Natural killer cell (primary cell): ENCODE measurements at regions not wholly inside any gene's neighbourhood (a gene's known extent, or its start where the extent isn't known, plus 50 kb on each side); places are given as distances from the start of the nearest gene placed in this dataset.

Experiments used
- ATAC-seq, 3 donors: fragments of 150-1000 bp in 2 of 3; fragments of 200-7000 bp in 1 of 3; cut with Tn5 transposase; 1 replicate in 1 of 3; 2 replicates in 2 of 3; pipeline ENCODE4 v1.10.0; 2021; ENCODE audit warnings: mild to moderate bottlenecking in 2 of 3, moderate library complexity in 2 of 3
- DNase-seq, 2 donors: peaks; one replicate each; pipeline versions ENCODE4 v3.0.0 to v3.0.0-alpha.2; 2013 to 2021; ENCODE audit warnings: mixed read lengths in 1 of 2
- H3K27ac ChIP-seq: one replicate; pipeline ENCODE4 v1.5.1; 2013; ENCODE audit warnings: mild to moderate bottlenecking, low read length
- H3K27me3 ChIP-seq: one replicate; pipeline ENCODE4 v1.6.1; 2013; ENCODE audit warnings: low read length; ENCODE audit not compliant: control insufficient read depth, insufficient read depth
- H3K36me3 ChIP-seq: one replicate; pipeline ENCODE4 v1.6.1; 2013; ENCODE audit warnings: low read length; ENCODE audit not compliant: control insufficient read depth, insufficient read depth
- H3K4me1 ChIP-seq: one replicate; pipeline ENCODE4 v1.6.1; 2013; ENCODE audit warnings: low read length; ENCODE audit not compliant: control insufficient read depth, insufficient read depth
- H3K4me3 ChIP-seq: one replicate; pipeline ENCODE4 v1.5.1; 2013; ENCODE audit warnings: low read length
- H3K9me3 ChIP-seq: one replicate; pipeline ENCODE4 v1.6.1; 2013; ENCODE audit warnings: low read length; ENCODE audit not compliant: control insufficient read depth, insufficient read depth
- H3K27ac Mint-ChIP-seq, 2 donors: one replicate each; pipeline ENCODE4 v1.8.0; 2022; ENCODE audit warnings: mild to moderate bottlenecking in 2 of 2, mixed read lengths in 2 of 2, moderate library complexity in 1 of 2
- H3K27me3 Mint-ChIP-seq, 2 donors: one replicate each; pipeline ENCODE4 v1.8.0; 2022; ENCODE audit warnings: low read depth in 2 of 2, mixed read lengths in 2 of 2
- H3K36me3 Mint-ChIP-seq: one replicate; pipeline ENCODE4 v1.8.0; 2022; ENCODE audit warnings: mixed read lengths
- H3K4me1 Mint-ChIP-seq, 2 donors: one replicate each; pipeline ENCODE4 v1.8.0; 2022; ENCODE audit warnings: mixed read lengths in 2 of 2
- H3K4me3 Mint-ChIP-seq: one replicate; pipeline ENCODE4 v1.8.0; 2022; ENCODE audit warnings: mild to moderate bottlenecking, moderate library complexity, mixed read lengths
- H3K9me3 Mint-ChIP-seq, 2 donors: one replicate each; pipeline ENCODE4 v1.8.0; 2022; ENCODE audit warnings: mixed read lengths in 2 of 2
- CTCF ChIP-seq: fragments of 200-600 bp; IDR thresholded peaks from one replicate; pipeline ENCODE4 v1.8.0; 2022; ENCODE audit warnings: antibody characterized with exemption
- WGBS: methylation state at CpG from one replicate; pipeline ENCODE4 v1.1.7; 2013; ENCODE audit warnings: missing lambda C conversion rate; ENCODE audit not compliant: insufficient coverage; 5-methylcytosine and 5-hydroxymethylcytosine counted together
- intact Hi-C: fragments of 100-400 bp; cut with micrococcal nuclease; formaldehyde crosslinking; loops from one replicate; pipeline ENCODE4 v1.14.2; 2022

GRCh38 chr3:181383201-181383600 lies 328.5 kb upstream of the SOX2 start:
- no peaks in the 10 kb centered on the region for H3K4me1 ChIP-seq
- no peaks in the 10 kb centered on the region for H3K27me3 ChIP-seq
- no peaks in the 10 kb centered on the region for H3K4me1 Mint-ChIP-seq
- no peak for ATAC-seq
- H3K36me3 ChIP-seq = no peaks in the 10 kb centered on the region
- no peak for TF ChIP-seq CTCF
- 89% methylated on average over 6 of the region's 7 CpGs for WGBS
- no peak overlapping the region for H3K4me3 Mint-ChIP-seq
- DNase-seq = no peak
- no peak overlapping the region for H3K27ac Mint-ChIP-seq
- H3K27ac ChIP-seq = no peak overlapping the region
- H3K4me3 ChIP-seq = no peak overlapping the region
- intact Hi-C loops = no loop called here
- peaks cover 14 to 24% of the 10 kb centered on the region in 2 donors for H3K9me3 Mint-ChIP-seq
- peaks cover 3% of the 10 kb centered on the region for H3K9me3 ChIP-seq
- H3K36me3 Mint-ChIP-seq = no peaks in the 10 kb centered on the region
- H3K27me3 Mint-ChIP-seq = no peaks in the 10 kb centered on the region

GRCh38 chr3:181382656-181383055 lies 329.1 kb upstream of the SOX2 start:
- no peak for ATAC-seq
- Histone ChIP-seq H3K36me3 (no peaks in the 10 kb centered on the region), H3K27me3 (no peaks in the 10 kb centered on the region), H3K9me3 (peaks cover 3% of the 10 kb centered on the region), H3K4me1 (no peaks in the 10 kb centered on the region), H3K27ac (no peak overlapping the region), H3K4me3 (no peak overlapping the region)
- no peak for TF ChIP-seq CTCF
- intact Hi-C loops = no loop called here
- WGBS = 92% methylated on average over 3 of the region's 3 CpGs
- no peak overlapping the region for H3K4me3 Mint-ChIP-seq
- DNase-seq = no peak
- no peaks in the 10 kb centered on the region for H3K27me3 Mint-ChIP-seq
- H3K9me3 Mint-ChIP-seq = peaks cover 12 to 21% of the 10 kb centered on the region in 2 donors
- no peaks in the 10 kb centered on the region for H3K4me1 Mint-ChIP-seq
- H3K36me3 Mint-ChIP-seq = no peaks in the 10 kb centered on the region
- H3K27ac Mint-ChIP-seq = no peak overlapping the region

- intact Hi-C loops = no loop called here
- Histone ChIP-seq H3K27ac (no peak overlapping the region), H3K4me1 (no peaks in the 10 kb centered on the region), H3K27me3 (no peaks in the 10 kb centered on the region), H3K4me3 (no peak overlapping the region), H3K36me3 (no peaks in the 10 kb centered on the region), H3K9me3 (no peaks in the 10 kb centered on the region)
- 92% methylated on average over 2 of the region's 5 CpGs for WGBS
- Mint-ChIP-seq H3K27me3 (no peaks in the 10 kb centered on the region), H3K4me1 (no peaks in the 10 kb centered on the region), H3K4me3 (no peak overlapping the region), H3K27ac (no peak overlapping the region), H3K9me3 (peaks cover 10 to 17% of the 10 kb centered on the region in 2 donors), H3K36me3 (no peaks in the 10 kb centered on the region)
- TF ChIP-seq CTCF = no peak
- ATAC-seq (no peak), DNase-seq (no peak)
Measured at GRCh38 chr3:181379278-181379677, 332.4 kb upstream of the SOX2 start.

- H3K36me3 Mint-ChIP-seq = no peaks in the 10 kb centered on the region
- H3K4me3 Mint-ChIP-seq = no peak overlapping the region
- no peak for TF ChIP-seq CTCF
- H3K9me3 Mint-ChIP-seq = peaks cover 3 to 8% of the 10 kb centered on the region in 2 donors
- no peaks in the 10 kb centered on the region for H3K27me3 ChIP-seq
- no peaks in the 10 kb centered on the region for H3K4me1 ChIP-seq
- no peak overlapping the region for H3K27ac ChIP-seq
- no peak overlapping the region for H3K4me3 ChIP-seq
- H3K27ac Mint-ChIP-seq = no peak overlapping the region
- DNase-seq = no peak
- H3K4me1 Mint-ChIP-seq = no peaks in the 10 kb centered on the region
- H3K9me3 ChIP-seq = no peaks in the 10 kb centered on the region
- H3K36me3 ChIP-seq = no peaks in the 10 kb centered on the region
- ATAC-seq = no peak
- H3K27me3 Mint-ChIP-seq = no peaks in the 10 kb centered on the region
- WGBS = 34% methylated on average over 2 of the region's 3 CpGs
- intact Hi-C loops = no loop called here
Measured at GRCh38 chr3:181369637-181370036, 342.1 kb upstream of the SOX2 start.
